Activated naive CD8-positive, alpha-beta T cell treated with anti-CD3 and anti-CD28 coated beads, Interleukin-2, amount 10 ng/mL, durations not matched to agents 7 days and 5 days (primary cell): ENCODE measurements at regions not wholly inside any gene's neighbourhood (a gene's known extent, or its start where the extent isn't known, plus 50 kb on each side); places are given as distances from the start of the nearest gene placed in this dataset.
"Not testable (repeated sequence)": the region's sequence is repeated elsewhere in the genome, so short reads cannot be mapped to it uniquely, and the experiment has no call there.

ENCODE experiments used
- ATAC-seq: fragments of 150-1000 bp; cut with Tn5 transposase; one replicate; pipeline ENCODE4 v1.10.0; 2021; ENCODE audit warnings: low read depth, moderate library complexity
- POLR2A ChIA-PET: fragments of 350-600 bp; sonication (Branson Sonifier 250); formaldehyde crosslinking; loops from one replicate; lab custom pipeline; 2021; ENCODE audit warnings: antibody characterized with exemption; lab: Charles Lee
- DNase-seq: peaks from one replicate; pipeline ENCODE4 v3.0.0; 2021
- H3K27ac Mint-ChIP-seq: one replicate; pipeline ENCODE4 v1.8.0; 2022; ENCODE audit warnings: mild to moderate bottlenecking, mixed read lengths
- H3K27me3 Mint-ChIP-seq: one replicate; pipeline ENCODE4 v1.8.0; 2022; ENCODE audit warnings: mild to moderate bottlenecking, moderate library complexity, mixed read lengths
- H3K36me3 Mint-ChIP-seq: one replicate; pipeline ENCODE4 v1.8.0; 2021; ENCODE audit warnings: mild to moderate bottlenecking, mixed read lengths
- H3K4me1 Mint-ChIP-seq: one replicate; pipeline ENCODE4 v1.8.0; 2021; ENCODE audit warnings: mixed read lengths
- H3K4me3 Mint-ChIP-seq: one replicate; pipeline ENCODE4 v1.8.0; 2022; ENCODE audit warnings: mild to moderate bottlenecking, moderate library complexity, mixed read lengths
- H3K9me3 Mint-ChIP-seq: one replicate; pipeline ENCODE4 v1.8.0; 2021; ENCODE audit warnings: mixed read lengths

DNA sequence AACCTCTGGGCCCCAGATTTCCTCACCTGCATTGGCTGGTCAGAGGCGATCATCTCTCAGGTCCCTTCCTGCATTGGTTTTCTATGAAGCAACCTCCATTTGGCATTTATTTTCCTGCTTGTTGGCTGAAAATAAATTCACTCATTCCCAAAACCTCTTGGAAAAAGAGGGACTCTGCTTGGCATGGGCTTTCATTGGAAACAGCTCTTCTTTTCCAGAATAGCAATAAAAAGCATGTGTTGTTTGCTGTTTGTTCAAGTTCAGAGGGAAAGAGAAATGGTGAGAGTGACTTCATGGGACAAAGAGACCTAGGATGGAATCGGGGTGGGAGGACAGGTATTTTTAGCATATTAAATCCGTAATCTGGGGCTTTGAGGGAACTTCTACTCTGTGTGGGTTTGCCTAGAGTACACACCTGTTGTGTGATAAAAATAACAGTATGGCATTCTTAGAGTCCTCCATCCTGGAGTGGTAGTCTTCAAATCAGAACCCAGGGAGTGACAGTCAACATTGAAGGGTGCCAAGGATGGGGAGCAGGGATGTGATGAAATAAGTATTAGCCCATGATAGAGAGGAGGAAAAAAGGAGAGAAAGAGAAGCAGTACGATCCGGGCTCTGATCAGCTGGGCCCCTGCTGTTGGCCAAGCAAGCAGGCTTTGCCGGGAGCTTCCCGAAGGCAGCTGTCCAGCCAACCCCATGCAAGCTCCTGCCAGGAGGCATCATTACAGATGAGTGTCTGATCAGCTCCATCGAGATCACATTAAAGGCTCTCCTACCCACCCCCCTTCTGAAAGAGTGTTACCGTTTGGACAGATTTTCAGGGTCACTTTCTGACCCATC lies 131.9 kb upstream of the NFIA start:
- Mint-ChIP-seq H3K27me3 (peaks cover 6% of the 10 kb centered on the region), H3K4me3 (no peak overlapping the region), H3K36me3 (no peaks in the 10 kb centered on the region), H3K4me1 (peaks cover 5% of the 10 kb centered on the region), H3K27ac (no peak overlapping the region), H3K9me3 (no peaks in the 10 kb centered on the region)
- POLR2A ChIA-PET = no interaction called here
- DNase-seq (no peak), ATAC-seq (no peak)

DNA sequence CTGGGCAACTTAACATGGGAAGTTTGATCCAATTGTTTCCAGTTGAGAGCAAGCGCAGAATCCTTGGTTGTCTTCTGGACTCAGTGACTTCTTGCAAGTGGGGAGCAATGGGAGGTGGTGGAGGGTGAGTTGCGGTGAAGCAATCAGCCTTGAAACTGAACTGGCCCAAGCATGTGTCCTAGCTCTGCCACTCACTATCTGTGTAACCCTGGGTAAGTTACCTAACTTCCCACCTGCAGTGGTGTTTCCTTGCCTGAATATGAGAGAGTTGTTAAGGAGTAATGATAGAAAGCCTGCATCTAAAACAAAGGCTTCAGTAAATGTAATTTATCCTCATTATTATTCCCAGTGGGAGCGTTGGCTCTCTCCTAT lies 132.5 kb upstream of the NFIA start:
- POLR2A ChIA-PET = no interaction called here
- no peak for ATAC-seq

DNA sequence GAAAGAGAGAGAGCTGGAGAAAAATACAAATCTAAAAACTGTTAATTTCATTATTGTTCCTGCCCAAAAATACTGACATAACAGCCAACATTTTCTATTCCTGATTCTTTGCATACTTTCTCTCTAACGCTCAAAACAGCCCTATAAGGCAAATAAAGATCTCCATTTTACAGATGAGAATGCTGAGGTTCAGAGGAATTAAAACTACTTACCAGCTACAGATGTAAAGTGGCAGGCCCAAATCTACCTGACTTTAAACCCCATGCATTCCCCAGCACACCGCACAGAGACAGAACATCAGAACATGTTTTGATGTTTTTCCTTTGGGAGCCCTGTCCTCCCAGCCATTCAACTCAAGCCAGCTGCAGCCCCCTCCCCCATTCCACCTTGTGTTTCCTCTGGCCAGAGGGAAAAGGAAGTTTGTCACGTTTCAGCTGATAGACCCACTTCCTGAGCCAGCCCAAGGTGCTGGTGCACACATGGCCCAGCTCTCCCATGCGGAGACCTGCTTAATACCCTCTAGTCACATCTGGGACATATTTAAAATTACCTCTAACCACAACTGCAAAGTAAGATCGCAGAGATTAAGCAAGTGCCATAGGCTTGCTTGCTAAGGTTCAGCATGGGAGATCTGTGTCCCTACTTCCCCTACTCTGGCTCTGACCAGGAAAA lies 133.1 kb upstream of the NFIA start:
- Mint-ChIP-seq H3K9me3 (no peaks in the 10 kb centered on the region), H3K27ac (no peak overlapping the region), H3K27me3 (peaks cover 6% of the 10 kb centered on the region), H3K36me3 (no peaks in the 10 kb centered on the region), H3K4me3 (no peak overlapping the region), H3K4me1 (peaks cover 5% of the 10 kb centered on the region)
- no peak for DNase-seq
- no peak for ATAC-seq
- POLR2A ChIA-PET = no interaction called here

More for the DNA sequence above, 132.5 kb upstream of the NFIA start:
- Mint-ChIP-seq H3K36me3 (no peaks in the 10 kb centered on the region), H3K4me1 (peaks cover 5% of the 10 kb centered on the region), H3K27ac (no peak overlapping the region), H3K4me3 (no peak overlapping the region), H3K9me3 (no peaks in the 10 kb centered on the region), H3K27me3 (peaks cover 6% of the 10 kb centered on the region)
- no peak for DNase-seq

DNA sequence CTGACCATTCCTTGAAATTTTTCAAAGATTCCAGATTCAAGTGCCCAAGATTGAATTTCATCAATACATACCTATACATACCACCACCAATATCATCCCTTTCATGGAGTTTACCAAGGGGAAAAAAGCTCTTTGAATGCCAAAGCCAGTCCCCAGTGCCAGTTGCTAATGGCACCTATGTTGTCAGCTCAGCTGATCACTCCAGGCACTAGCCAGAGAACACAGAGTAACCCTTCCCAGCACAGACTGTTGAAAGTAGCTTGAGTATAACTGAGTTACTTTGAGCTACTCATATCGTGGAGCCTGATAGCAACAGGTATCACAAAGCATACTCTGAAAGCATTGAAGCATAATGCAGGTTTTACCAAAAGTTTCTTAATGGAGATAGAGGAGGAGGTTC lies 133.9 kb upstream of the NFIA start:
- H3K36me3 Mint-ChIP-seq = no peaks in the 10 kb centered on the region
- no peak overlapping the region for H3K4me3 Mint-ChIP-seq
- ATAC-seq (no peak), DNase-seq (no peak)
- no peaks in the 10 kb centered on the region for H3K9me3 Mint-ChIP-seq
- H3K4me1 Mint-ChIP-seq = peaks cover 5% of the 10 kb centered on the region
- peaks cover 6% of the 10 kb centered on the region for H3K27me3 Mint-ChIP-seq
- no peak overlapping the region for H3K27ac Mint-ChIP-seq
- POLR2A ChIA-PET = no interaction called here

DNA sequence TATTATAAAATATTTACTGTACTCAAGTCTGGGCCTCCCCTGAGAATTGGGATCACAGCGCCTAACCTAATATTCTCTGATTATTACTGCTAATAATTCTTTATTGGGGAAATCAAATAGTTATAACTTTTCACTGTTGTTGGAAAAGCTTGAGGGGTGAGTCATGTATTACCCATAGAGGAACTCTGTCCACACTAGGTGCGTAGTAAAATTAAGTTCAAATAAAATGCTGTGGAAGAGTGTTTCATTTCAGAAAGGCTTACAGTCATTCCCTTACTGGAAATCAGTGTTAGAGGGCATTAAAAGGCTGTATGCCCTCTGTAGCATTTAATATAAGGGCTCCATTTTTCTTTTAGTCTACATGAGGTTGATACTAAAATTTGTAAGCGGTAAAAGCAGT lies 135.0 kb upstream of the NFIA start:
- H3K4me3 Mint-ChIP-seq = no peak overlapping the region
- H3K27me3 Mint-ChIP-seq = peaks cover 6% of the 10 kb centered on the region
- no peak overlapping the region for H3K27ac Mint-ChIP-seq
- POLR2A ChIA-PET = no interaction called here
- H3K36me3 Mint-ChIP-seq = no peaks in the 10 kb centered on the region
- H3K9me3 Mint-ChIP-seq = no peaks in the 10 kb centered on the region
- DNase-seq = no peak
- no peak for ATAC-seq
- H3K4me1 Mint-ChIP-seq = peaks cover 5% of the 10 kb centered on the region

DNA sequence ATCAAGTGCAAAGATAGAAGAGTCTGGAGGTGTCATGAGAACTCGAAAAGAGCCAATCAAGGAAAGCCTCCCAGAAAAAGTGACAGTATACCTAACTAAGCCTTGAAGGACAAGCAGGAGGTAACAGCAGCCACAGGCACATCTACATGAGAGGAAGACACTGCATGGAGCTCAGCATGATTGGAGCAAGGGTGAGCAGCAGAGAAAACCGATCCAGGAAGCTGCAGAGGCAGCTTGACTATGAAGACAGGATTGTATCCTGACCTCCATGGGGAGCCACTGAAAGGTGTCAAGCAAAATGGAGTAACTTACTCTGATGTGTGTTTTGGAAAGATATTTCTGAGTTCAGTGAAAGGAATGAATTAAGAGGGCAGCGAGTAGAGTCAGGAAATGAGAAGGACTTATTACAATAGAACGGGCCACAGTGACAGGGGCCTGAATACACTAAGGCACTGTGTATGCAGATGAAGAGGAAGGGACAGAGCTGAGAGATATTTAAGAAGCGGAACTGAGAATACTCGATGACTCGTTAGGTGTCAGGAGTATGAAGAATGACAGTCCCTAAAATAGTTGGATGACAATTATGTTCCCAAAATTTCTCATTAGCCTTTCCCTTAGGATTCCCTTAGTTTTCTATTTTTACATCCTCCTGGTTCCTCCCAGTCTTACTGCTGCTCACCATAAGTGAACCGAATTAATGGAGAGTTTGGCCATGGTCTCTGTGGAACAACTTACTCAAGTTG lies 139.3 kb upstream of the NFIA start:
- DNase-seq (no peak), ATAC-seq (no peak)
- no peaks in the 10 kb centered on the region for H3K4me1 Mint-ChIP-seq
- no peaks in the 10 kb centered on the region for H3K9me3 Mint-ChIP-seq
- no peak overlapping the region for H3K27ac Mint-ChIP-seq
- no peaks in the 10 kb centered on the region for H3K36me3 Mint-ChIP-seq
- POLR2A ChIA-PET = no interaction called here
- H3K4me3 Mint-ChIP-seq = no peak overlapping the region
- peaks cover 13% of the 10 kb centered on the region for H3K27me3 Mint-ChIP-seq

DNA sequence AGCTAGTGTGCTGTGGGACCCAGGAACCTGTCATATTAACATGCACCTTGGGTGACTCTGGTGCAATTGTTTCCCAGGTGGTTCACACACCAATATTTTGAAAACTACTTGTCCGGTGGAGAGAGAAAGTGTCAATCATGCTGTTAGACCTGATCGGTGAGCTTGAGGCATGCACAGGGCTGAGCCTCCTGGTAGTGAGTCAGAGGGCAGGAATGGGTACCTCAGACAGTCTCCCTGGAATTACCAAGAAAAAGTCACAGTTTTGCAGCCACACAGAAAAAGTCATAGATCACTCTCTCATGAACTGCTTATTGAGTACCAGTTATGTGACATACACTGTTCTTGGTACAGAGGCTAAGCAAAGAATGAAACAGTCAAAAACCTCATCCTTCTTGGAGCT lies 140.1 kb upstream of the NFIA start:
- Mint-ChIP-seq H3K4me1 (no peaks in the 10 kb centered on the region), H3K4me3 (no peak overlapping the region), H3K27me3 (peaks cover 13% of the 10 kb centered on the region), H3K27ac (no peak overlapping the region), H3K9me3 (no peaks in the 10 kb centered on the region), H3K36me3 (no peaks in the 10 kb centered on the region)
- ATAC-seq (no peak), DNase-seq (no peak)
- POLR2A ChIA-PET = no interaction called here

DNA sequence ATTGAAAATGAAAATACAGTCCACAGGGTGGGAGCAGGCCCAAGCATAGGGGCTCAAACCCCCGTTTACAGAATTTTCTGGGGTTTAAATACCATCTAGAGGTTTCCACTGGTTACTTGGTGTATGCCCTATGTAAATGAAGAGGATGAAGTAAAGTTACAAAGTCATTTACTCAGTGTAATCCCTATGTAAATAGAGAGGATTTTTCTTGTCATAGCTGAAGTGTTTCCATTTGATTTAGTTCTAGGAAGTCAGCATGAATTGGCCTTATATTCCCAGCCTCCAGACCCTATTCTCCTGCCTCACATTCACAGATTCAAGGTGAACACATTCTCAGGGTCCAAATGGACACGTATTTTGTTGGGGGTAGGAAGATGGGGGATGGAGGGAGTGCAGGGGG lies 141.7 kb upstream of the NFIA start:
- H3K4me1 Mint-ChIP-seq, H3K4me3 Mint-ChIP-seq, DNase-seq, H3K36me3 Mint-ChIP-seq, POLR2A ChIA-PET, H3K27ac Mint-ChIP-seq, H3K9me3 Mint-ChIP-seq, ATAC-seq: not testable (repeated sequence)
- H3K27me3 Mint-ChIP-seq = peaks cover 13% of the 10 kb centered on the region

DNA sequence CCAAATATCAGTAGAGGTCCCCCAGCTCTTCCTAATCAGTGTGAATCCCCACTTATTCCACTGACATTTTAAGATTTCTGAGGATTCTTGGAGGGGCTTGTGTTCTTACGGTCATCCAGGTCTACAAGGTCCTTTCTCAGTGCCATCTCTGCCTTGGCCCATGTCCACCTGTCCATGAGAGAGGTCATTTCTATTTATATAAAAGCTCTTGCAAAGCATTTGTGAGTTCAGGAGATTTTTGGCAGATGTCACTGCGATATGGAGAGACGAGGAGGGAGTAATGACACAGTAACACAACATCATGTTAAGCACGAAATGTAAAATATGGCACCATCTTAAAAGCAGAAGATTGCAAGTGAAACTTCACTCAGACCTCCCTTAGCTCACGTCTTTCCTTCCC lies 144.6 kb upstream of the NFIA start:
- Mint-ChIP-seq H3K27me3 (peaks cover 14% of the 10 kb centered on the region), H3K4me1 (no peaks in the 10 kb centered on the region), H3K9me3 (no peaks in the 10 kb centered on the region), H3K27ac (no peak overlapping the region), H3K4me3 (no peak overlapping the region), H3K36me3 (no peaks in the 10 kb centered on the region)
- DNase-seq = no peak
- no peak for ATAC-seq
- POLR2A ChIA-PET = no interaction called here

DNA sequence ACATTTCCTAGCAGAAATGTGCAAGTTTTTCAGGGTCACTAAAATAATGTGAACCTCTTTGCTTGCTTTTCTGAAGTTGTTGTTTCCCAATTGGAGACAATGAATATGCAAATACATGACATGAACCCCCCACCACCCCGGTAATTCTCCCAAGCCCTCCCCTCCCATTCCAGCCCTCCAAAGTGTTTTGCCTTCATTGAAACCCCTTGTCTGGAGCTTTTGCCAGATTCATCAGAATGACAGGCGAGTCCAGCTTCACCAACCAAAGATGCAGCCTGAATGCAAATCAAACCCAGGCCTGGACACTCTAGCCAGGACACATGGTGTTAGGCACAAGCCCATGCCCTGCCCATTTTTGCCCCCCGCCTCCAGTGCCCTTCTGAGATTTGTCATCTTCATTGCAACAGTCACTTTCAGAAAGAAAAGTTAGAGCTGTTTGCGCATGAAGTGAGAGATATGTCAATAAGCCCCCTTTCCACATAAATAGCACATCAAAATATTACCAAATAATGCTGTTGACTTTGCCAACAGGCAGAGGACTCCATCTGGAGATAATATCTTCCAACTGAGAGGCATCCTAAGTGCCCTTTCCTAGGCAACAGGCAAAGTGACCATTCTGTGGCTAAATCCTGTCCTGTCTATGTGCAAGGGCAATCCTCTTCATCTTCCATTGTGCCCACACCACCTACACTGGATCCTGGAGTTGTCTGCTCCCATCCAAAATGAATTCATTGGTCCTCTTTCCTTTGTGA lies 145.6 kb upstream of the NFIA start:
- no peak for DNase-seq
- no peak for ATAC-seq
- Mint-ChIP-seq H3K4me1 (no peaks in the 10 kb centered on the region), H3K27ac (no peak overlapping the region), H3K36me3 (no peaks in the 10 kb centered on the region), H3K9me3 (no peaks in the 10 kb centered on the region), H3K4me3 (no peak overlapping the region), H3K27me3 (peaks cover 10% of the 10 kb centered on the region)
- POLR2A ChIA-PET = no interaction called here

DNA sequence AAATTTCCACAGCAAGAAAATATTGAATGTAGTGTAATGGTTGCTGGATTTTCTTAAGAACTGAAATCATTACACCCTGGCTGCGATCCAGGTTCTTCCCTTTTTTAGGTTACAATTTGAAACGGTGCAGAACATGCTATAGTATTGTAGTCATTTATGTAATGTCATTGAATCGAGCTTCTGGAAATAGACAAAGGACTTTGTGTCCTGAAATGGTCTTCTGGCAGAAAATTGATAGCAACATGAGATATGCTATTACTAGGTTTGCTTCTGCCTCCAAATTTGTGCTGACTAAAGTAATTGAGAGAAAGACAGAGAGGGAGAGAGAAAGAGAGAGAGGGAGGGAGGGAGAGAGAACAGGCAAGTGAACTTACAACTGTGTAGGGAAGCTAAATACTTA lies 146.2 kb upstream of the NFIA start:
- DNase-seq = no peak
- H3K36me3 Mint-ChIP-seq = no peaks in the 10 kb centered on the region
- no peak overlapping the region for H3K4me3 Mint-ChIP-seq
- peaks cover 8% of the 10 kb centered on the region for H3K27me3 Mint-ChIP-seq
- no peak overlapping the region for H3K27ac Mint-ChIP-seq
- POLR2A ChIA-PET = no interaction called here
- no peaks in the 10 kb centered on the region for H3K9me3 Mint-ChIP-seq
- no peak for ATAC-seq
- no peaks in the 10 kb centered on the region for H3K4me1 Mint-ChIP-seq

DNA sequence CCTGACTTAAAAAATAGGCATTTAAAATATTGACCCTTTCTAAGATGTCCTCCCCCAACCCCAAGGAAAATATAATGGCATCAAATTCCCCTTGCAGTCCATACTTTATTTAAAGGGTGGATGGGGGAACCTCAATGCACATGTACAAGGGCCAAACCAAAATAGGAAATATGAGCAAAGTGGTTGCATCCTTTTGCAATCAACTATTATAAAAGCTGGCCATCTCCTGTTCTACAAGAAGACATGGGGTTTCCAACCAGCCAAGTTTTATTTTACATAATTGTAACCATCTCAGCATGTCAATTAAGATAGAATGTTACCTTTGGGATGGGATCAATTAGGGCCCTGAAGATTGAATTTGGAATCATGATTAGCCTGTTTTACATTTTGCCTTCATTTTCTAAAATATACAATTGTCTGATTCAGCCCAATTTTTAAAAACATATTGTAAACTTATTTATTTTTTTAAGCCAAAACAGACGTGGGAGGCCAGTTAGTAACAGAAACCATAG lies 146.7 kb upstream of the NFIA start:
- Mint-ChIP-seq H3K4me1 (no peaks in the 10 kb centered on the region), H3K4me3 (no peak overlapping the region)
- POLR2A ChIA-PET = no interaction called here

DNA sequence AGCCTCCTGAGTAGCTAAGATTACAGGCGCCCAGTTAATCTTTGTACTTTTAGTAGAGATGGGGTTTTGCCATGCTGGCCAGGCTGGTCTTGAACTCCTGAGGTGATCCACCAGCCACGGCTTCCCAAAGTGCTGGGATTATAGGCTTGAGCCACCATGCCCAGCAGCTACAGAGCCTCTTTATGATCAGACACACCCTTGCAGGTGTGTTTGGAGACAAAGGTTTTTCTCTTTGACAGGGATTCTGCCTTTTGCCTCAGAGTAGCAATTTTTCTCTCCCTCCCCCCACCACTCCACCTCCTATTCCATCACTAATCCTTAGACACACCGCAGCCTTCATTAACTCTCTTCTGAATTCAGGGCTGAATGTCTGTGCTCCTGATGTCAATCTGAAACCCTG lies 152.2 kb upstream of the NFIA start:
- ATAC-seq = no peak
- no peaks in the 10 kb centered on the region for H3K4me1 Mint-ChIP-seq
- H3K36me3 Mint-ChIP-seq = no peaks in the 10 kb centered on the region
- H3K9me3 Mint-ChIP-seq = no peaks in the 10 kb centered on the region
- no peak overlapping the region for H3K4me3 Mint-ChIP-seq
- DNase-seq = no peak
- H3K27ac Mint-ChIP-seq = no peak overlapping the region
- H3K27me3 Mint-ChIP-seq = peaks cover 3% of the 10 kb centered on the region
- POLR2A ChIA-PET = no interaction called here

More for the DNA sequence above, 146.7 kb upstream of the NFIA start:
- Mint-ChIP-seq H3K9me3 (no peaks in the 10 kb centered on the region), H3K27ac (no peak overlapping the region), H3K36me3 (no peaks in the 10 kb centered on the region), H3K27me3 (peaks cover 5% of the 10 kb centered on the region)
- no peak for DNase-seq
- ATAC-seq = no peak
